NOMO-1 treated with dmso at 0.1 percent for 144 hours (cell line): ENCODE measurements at regions not wholly inside any gene's neighbourhood (a gene's known extent, or its start where the extent isn't known, plus 50 kb on each side); places are given as distances from the start of the nearest gene placed in this dataset.

ENCODE experiments used
- DNase-seq: peaks from one replicate; lab custom pipeline; 2025; ENCODE audit not compliant: unreplicated experiment; lab: John Stamatoyannopoulos, UW

DNA sequence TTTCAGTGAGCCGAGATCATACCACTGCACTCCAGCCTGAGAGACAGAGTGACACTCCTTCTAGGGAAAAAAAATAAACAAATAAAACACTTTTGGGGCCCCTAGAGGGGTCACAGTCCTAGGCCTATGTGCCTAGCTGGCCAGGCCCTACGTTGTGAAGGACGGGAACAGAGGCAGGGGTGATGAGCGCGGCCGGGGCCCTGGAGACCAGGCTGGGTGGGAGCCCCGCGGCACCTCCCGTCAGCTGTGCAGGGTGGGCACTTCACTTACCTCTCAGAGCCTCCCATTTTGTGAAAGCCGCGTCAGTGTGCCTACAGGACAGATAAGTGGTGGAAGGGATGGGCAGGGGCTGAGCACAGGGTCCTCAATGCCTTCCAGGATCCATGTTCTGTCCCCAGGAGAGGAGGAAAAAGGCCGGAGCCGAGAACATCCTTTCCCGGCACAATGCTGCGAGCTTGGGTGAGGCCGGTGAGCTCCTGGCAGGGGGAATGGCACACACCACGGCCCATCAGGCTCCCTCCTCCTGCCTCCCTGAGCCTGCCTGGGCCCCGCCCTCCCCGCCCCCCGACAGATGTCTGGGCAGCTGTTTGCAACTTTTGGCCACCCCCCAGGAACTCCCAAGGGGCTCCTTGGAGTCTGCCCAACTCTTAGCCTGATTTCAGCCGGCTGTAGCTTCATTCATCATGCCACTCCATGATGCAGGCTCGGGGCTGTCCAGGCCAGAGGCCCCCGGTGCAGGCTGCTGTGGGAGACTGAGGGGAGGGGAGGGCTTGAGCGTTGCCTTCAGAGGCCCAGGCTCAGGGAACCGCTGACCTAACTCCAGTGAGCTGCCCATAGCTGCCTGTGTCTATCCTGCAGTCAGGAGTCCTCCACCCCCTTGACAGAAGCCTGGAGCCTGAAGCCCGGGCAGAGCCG, 196.5 kb downstream of the TFCP2L1 start:
- no peak for DNase-seq

DNA sequence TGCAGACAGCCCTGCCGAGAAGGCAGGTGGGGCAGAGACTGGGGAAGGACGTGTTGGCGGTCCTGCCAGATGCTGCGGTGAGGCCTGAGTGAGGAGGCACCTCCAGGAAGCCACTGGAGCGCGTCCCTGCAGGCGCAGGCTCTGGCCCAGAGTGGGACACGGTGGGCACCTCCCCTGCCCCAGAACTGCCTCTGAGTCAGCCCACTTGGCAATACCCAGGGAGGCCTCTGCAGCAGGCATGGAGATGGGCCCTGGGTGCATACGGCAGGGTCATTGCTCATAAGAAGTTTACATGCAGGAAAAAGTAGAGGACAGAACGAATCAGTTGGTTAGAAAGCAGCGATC, 195.9 kb downstream of the TFCP2L1 start:
- DNase-seq, result no peak

DNA sequence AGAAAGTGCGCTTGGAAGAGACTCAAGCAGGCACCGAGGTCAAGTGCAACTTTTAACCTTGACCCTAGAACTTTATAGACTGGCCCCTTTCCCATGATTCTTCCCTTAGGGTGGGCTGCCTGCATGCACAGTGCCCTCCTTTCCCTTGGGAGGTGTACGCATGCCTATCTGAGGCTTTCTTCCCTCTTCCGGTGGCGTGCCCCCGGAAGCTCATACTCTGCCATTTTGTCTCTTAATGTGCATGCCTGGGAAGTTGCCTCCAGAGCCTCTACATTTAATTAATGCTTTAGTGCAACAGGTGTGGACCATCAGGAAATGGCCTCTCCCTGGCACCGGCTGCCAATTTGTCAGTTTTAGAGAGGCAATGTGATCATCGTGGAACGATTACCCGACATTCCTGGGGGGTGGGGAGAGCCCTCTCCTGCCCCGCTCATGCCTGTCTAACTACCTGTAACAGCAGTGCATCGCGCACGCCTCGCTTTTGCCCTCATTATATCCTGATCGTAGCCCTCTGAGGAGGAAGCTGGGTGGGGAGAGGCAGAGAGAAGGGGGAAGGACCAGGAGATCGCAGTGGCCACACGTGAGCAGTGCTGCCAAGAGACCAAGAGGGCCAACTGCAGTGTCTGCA, 194.8 kb downstream of the TFCP2L1 start:
- DNase-seq, result no peak

DNA sequence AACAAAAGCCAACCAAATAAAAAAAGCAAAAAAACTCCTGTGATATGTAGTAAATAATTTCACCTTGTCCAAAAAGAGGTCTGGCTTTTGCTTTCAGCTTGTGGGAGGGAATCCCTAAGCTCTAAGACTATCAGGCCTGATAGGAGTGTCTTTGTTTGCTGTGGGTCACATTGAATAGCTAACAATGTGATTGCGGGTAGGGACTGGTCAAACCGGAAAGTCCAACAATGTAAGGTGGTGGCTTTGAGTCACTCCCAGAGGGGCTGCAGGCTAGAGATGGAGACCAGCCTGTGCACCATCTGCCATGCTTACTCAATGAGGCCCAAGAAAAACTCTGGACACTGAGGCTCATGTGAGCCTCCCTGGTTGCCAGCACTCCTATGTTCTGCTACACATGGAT, 192.9 kb downstream of the TFCP2L1 start:
- DNase-seq, result no peak

DNA sequence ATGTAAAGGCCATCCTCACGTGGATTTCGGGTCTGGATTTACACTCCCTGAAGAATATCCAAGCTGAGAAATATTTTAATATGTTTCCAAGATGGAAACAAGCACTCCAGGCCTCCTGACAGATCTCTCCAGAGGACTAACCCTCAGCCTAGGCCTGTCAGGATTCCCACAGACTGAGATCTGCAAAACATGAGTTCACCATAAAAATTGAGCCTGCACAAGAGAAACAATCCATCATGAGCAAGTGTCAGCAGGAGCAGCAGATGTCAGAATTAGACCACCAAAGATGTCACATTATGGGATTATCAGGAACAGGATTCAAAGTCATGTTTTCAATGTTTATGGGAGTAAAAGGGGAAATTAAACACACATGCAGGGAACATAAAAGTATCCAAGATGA, 191.3 kb downstream of the TFCP2L1 start:
- no peak for DNase-seq

DNA sequence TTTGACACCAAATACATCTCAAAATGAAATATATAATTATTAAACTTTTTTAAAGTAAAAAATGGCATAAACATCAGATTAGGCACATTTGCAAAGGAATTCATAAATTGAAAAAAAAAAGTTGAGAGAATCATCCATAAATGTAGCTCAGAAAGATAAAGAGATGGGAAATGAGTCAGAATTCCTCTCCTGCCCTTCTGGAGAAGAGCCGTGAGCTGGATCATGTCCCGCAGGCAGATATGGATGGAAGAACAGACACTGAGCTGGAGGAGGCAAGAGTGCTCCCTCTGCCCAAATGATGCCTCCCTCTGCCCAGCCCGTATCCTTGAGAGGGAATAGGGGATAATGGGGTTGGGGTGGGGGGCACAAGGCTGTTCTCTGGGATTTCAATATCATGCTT, 190.9 kb downstream of the TFCP2L1 start:
- DNase-seq, result no peak

DNA sequence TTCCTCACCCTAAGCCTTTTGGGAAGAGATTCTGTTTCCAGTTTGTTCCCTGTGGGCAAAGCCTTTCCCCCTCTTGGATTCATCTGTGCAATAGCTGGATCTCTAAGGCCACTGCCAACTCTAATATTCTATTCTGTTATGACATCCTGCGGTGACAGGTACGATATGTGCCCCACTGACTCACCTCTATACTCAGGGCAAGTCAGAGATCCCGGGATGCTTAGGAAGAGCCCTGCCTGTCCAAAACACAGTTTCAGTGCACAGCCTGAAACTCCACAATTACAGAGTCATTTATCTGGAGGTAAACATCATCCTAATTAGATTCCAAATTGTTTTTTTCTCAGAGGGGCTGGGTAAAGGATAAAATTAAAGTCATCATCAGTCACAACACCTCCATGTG, 190.2 kb downstream of the TFCP2L1 start:
- no peak for DNase-seq

DNA sequence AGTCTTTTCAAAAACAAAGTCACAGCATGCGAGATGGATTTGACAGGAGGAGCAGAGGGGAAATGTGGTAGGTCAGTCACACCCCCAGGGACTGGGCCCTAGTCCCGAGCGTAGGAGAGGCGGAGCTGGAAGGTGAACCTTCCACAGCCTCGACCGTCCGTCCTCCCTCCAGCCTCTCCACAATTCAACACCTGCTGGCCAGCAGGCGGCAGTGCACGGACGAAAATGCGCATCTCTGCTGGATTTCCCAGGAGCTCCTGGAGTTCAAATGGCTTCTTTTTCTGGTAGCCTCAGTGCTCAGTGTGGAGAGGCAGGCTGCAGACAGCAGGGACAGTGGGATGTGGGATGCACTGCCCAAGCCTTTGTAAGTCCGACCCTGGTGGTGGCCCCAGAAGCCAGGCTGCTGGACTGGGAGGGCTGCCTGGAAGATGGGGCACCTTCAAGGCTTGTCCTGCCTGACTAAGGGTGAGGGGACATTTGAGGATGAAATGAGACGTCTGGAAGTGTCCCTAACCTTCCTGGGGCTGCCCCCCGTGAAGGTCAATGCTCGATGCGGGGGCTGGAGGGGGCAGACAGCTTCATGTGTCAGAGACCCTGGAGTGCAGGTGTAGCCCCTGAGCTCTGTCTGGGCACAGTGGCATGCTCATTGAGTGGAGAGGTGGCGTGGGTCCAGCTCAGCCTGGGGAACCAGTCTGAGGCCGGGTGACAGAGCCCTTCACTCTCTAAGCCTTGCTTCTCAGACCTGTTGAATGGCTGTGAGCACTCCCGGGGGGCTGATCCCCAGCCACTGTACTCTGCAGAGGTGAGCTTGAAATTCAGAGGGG, 189.5 kb downstream of the TFCP2L1 start:
- peak; percentile 34 for DNase-seq

DNA sequence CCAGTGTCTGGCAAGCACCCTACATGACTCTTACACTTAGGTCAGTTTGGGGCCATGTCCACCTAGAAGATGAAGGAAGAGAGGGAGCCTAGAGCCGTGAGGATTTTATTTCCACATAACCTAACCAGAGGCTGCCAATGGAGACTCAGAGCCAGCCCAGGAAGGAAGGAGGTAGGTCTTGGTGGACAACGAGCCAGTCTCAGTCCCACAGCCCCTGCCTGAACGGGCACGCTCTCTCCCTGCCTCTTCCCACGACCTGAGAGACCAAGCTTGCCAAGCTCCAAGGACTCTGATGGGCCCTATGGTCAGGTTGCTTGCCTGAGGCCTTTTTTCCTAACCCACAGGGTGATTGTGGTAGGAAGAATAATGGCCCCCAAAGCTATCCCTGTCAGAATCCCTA, 188.4 kb downstream of the TFCP2L1 start:
- no peak for DNase-seq

DNA sequence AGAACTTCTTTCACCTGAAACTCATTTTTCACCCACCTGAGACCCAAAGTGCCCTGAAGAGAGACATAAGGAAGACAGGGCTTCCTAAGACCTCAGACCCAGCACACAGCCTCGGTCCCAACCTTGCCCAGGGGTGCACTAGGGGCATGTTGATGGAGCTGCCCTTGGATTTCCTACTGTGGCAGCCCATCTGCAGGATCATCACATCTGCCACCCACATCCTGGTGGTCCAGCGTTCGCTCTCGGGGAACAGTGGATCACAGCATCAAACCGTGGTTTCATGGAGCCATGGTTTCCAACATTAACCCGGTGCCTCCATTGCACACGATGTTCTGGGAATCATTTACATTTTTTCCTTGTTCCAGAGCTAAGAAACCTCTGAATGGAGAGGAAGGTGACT, 186.4 kb downstream of the TFCP2L1 start:
- DNase-seq, result no peak

DNA sequence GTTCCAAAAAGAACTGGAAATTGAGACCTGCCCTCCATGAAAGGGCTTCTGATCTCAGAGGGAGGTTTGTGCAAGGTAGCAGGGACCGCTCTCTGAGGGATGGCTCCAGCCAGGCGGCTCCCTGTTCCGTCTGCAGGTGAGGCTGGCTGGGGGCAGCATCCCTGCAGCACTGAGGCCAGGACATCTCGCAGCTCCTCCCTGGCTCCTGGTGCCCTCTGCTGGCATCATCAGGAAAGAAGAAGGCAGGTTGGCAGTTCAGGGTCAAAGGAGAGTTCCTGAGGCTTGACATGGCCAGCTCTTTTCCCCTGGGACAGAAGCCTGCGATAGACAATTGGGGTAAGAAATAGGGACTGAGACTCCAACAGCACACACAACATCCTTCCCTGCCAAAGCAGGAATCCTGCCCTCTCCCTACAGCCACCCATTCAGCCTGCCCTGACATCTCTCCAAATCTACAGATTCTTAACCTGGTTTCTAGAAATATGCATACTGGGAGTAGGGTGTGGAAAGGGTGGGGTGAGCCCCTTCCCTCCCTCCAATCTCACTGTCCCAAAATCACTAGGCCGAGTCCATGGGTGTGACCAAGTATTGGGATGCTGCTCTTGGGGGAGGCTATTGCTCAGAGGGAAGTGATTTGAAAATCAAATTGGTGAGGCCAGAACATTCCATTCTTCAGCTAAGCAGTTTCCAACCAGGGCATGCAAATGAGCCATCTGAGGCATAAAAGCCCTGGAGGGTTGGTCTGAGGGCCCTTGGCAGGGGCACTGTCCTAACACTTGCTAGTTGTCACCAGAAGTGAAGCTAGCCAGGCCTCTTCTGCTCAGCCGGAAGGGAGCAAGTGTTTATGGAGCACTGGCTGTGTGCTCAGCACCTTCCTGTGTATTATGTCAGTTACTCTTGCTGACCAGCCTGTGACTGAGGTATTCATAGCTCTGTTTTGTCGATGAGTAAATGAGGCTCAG, 185.4 kb downstream of the TFCP2L1 start:
- DNase-seq, result no peak

DNA sequence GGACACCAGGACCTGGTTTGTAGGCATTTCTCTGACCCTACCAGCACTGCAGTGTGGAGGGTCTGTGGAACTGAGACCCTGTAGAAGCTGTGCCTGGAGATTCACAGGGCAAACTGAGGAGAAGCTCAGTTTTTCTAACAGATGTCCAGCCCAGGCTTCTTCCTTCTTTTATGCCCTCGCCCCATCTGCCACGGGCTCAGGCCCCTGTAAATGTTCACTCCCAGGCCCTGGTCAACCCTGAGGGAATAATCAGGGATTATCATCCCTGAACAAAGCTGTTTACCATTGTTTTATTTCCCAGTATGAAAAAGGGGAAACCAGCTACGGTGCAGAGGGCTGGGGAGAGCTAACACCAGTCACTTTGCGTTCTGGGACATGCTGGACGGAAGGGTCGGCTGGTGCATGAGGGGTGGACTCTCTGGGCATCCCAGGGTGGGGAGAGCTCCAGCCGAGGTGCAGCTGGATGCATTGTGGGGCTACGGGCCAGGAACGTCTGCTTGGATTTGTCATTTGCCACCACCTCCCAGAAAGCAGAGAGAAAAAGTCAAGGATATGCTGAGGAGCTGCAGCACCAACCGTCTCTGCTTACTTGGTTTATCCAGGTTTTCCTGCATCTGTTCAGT, 183.8 kb downstream of the TFCP2L1 start:
- DNase-seq, result no peak

DNA sequence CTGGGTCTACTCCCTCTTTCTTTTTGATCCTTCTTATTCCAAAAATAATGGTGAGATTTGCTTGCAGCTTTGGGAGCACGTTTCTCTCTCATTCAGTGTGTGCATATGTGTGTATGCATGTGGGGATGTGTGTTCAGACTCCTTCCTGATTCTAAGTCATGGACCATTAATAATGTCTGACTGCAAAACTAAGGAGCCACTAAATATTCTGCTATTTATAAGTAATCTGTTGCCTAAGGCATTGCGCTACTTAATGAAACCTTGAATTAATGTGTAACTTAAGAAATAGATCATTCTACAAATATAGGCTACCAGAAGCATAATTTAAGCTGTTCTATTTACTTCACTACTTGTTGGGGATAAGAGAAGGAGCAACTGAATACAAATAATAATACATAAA, 182.1 kb downstream of the TFCP2L1 start:
- DNase-seq, result no peak

DNA sequence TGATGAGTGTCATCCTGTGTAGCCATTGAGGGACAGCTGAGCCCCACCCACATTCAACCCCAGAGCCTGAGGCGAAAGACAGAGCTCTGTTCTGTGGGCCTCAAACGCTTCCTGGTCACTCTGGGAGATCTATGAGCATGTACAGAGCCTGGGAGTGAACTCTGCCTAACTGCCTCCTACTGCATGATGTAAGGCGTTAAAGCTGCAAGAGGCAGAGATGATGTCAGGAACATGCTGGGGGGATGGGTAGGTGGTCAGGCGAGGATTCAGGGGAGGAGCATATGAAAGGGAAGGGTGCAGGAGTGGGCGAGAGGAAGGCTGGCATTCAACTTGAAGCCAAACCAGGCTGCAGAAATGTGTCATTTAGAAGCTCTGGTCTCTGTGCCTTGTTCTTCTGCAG, 181.0 kb downstream of the TFCP2L1 start:
- no peak for DNase-seq

DNA sequence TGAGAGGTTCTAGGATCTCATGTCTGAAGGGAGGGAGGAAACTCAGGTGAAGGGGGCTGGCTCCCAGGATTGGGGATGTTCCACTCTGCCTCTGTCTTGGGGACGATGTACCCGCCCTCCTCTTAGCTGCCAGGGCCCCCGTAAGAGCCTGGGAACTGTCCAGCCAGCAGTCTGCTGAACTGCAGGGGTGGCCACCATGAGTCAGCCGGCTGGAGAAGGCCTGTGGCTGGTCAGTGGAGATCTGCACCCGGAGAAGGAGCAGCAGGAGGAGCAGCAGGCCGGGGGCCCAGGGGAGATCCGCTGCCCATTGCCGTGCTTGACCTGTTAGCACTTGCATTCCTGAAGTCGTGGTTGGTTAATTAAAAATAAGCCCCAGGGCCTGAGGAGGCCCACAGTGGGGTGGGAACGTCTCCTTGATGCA, 180.3 kb downstream of the TFCP2L1 start:
- DNase-seq, result no peak

DNA sequence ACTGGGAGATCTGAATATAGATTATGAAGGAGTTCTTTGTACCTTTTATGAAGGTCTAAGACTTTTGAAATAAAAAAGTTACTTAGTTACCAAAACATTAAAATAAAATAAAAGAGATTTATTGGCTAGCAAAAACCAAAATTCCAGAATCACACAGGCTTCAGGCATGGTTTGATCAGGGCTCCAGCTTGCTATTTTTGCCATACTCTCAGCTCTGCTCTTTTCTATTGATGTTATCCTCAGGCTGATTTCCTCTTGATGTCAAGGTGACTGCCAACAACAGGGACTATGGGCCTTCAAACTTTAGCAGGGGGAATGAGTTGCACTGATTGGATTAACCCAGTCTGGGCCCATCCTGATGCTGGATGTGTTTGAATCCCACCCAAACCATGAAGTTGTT, 174.1 kb downstream of the TFCP2L1 start:
- no peak for DNase-seq

DNA sequence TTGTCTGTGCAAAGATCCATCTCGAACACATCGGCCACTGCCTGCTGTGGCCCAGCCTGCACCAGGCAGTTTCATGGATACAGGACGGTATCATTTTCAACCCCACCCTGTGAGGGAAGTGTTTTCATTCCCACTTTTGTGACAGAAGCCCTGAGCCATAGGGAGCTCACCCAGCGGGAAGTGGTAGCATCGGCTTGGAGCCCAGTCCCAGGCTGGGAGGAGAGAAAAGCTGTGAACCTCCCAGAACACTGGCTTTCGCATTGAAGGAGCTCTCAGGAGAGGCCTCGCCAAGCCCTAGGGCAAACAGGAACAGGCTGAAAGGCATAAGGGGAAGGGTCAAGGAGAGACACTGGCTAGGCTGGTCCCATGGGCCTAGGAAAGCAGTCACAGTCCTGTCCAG, 166.1 kb downstream of the TFCP2L1 start:
- no peak for DNase-seq

DNA sequence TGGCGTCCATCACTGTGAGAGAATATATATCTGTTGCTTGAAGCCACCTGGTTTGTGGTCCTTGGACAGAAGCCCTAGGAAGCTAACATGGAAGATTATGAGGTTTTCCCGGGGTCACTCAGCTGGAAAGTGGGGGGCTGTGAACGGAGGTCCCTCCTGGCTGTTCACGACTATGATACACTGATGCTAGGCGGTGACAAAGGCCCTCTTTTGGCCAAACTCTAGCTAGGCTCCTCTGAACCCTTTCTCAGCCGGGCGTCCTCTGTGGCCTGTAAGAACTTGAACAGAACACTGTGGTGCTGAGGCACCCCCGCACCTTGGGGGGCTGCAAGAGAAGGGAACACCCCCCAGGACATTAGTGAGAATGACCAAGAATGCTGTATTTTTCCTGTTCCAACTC, 164.6 kb downstream of the TFCP2L1 start:
- no peak for DNase-seq

DNA sequence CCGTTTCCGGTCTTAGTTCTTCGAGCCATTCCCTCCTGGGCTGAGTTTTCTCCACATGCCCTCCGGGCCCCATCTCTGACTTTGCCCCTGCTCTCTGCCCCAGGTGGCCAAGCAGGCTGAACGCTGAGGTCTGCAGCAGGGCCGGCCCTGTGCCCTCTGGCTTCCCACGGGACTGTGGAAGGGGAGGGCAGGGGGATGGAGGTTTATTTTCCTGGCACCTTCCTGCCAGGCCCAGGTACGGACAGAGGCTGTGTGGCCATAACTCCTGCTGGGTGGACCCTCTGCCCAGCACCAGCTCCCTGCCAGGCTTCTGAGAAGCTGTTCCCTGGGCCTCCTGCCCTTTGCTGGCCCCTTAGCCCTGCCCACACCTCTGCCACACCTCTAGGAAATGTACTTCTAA, 164.0 kb downstream of the TFCP2L1 start:
- DNase-seq, result no peak

DNA sequence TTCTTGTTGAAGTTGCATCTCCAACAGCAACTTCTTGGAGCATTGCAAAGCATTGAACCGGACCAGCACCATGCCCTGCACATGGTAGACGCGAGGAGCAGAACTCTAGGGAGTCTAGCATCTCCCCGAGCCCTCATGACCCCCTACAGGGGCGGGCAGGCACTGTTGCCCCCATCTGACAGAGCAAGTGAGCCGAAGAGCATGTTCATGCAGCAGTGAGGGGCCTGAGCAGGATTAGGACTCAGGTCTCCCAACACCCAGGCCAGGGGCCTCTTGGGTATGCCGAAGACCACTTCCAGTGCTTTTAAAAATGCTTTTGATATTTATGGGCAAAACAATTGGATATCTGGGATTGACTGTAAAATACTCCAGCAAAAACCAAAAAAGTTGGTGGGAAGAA, 163.3 kb downstream of the TFCP2L1 start:
- no peak for DNase-seq
